H1 (cell line): ENCODE measurements at regions not wholly inside any gene's neighbourhood (a gene's known extent, or its start where the extent isn't known, plus 50 kb on each side); places are given as distances from the start of the nearest gene placed in this dataset.

Experiments
- CTCF ChIA-PET: fragments of 300-600 bp; sonication (Branson Sonifier 250); formaldehyde crosslinking; loops from one replicate; lab custom pipeline; 2021; ENCODE audit not compliant: partially characterized antibody; lab: Charles Lee
- POLR2A ChIA-PET: fragments of 300-600 bp; sonication (Branson Sonifier 250); formaldehyde crosslinking; loops from one replicate; lab custom pipeline; 2021; ENCODE audit warnings: inconsistent platforms; ENCODE audit not compliant: partially characterized antibody; lab: Charles Lee
- DNase-seq, 2 experiments: peaks; one replicate each; pipeline versions ENCODE4 v3.0.0 to v3.0.0-alpha.2; 2010 to 2022; ENCODE audit warnings: low spot score in 2 of 2, low read depth in 1 of 2, mixed read lengths in 1 of 2
- FAIRE-seq: peaks from 2 replicates; lab custom pipeline; 2011; peaks lifted over from hg19 to GRCh38; lab: Jason Lieb, UNC
- H2AFZ ChIP-seq: 2 replicates; pipeline ENCODE4 v1.8.1; 2012; ENCODE audit warnings: low read length, inconsistent platforms
- H2AK5ac ChIP-seq: 2 replicates; pipeline ENCODE4 v1.6.1; 2013; ENCODE audit warnings: low read depth, low read length
- H2BK120ac ChIP-seq: replicated peaks from 2 replicates; pipeline ENCODE3; 2013; ENCODE audit warnings: low read depth, low read length, inconsistent platforms
- H2BK12ac ChIP-seq: 2 replicates; pipeline ENCODE4 v1.6.1; 2013; ENCODE audit warnings: low read depth, low read length
- H2BK15ac ChIP-seq: 2 replicates; pipeline ENCODE4 v1.6.1; 2013; ENCODE audit warnings: low read length
- H2BK20ac ChIP-seq: 2 replicates; pipeline ENCODE4 v1.6.1; 2013; ENCODE audit warnings: low read length
- H2BK5ac ChIP-seq: 2 replicates; pipeline ENCODE4 v1.6.1; 2013; ENCODE audit warnings: low read depth, low read length
- H3K14ac ChIP-seq: 2 replicates; pipeline ENCODE4 v1.6.1; 2013; ENCODE audit warnings: inconsistent platforms; ENCODE audit not compliant: insufficient read length
- H3K18ac ChIP-seq: 2 replicates; pipeline ENCODE4 v1.6.1; 2013; ENCODE audit warnings: low read length; ENCODE audit errors: extremely low read depth
- H3K23ac ChIP-seq: 2 replicates; pipeline ENCODE4 v1.6.1; 2013; ENCODE audit warnings: inconsistent platforms; ENCODE audit not compliant: insufficient read length
- H3K23me2 ChIP-seq: 2 replicates; pipeline ENCODE4 v1.6.1; 2013; ENCODE audit warnings: low read depth, low read length
- H3K27ac ChIP-seq: 2 replicates; pipeline ENCODE4 v1.6.1; 2011; ENCODE audit warnings: low read depth, low read length, inconsistent platforms
- H3K27me3 ChIP-seq, 4 experiments: replicated peaks in 1 of 4; 1 replicate in 1 of 4; 2 replicates in 3 of 4; pipeline versions ENCODE4 v1.6.1 to v1.8.1; 2011 to 2013; ENCODE audit warnings: low read length in 3 of 4, mild to moderate bottlenecking in 3 of 4, inconsistent platforms in 2 of 4, mixed read lengths in 2 of 4, moderate library complexity in 1 of 4; ENCODE audit not compliant: control insufficient read depth in 3 of 4, insufficient read depth in 3 of 4; ENCODE audit errors: extremely low read depth in 1 of 4
- H3K36me3 ChIP-seq, 4 experiments: 2 replicates each; pipeline versions ENCODE4 v1.6.1 to v1.8.1; 2011 to 2013; ENCODE audit warnings: mild to moderate bottlenecking in 4 of 4, low read length in 3 of 4, moderate library complexity in 2 of 4, control low read depth in 1 of 4, inconsistent platforms in 1 of 4; ENCODE audit not compliant: insufficient read depth in 4 of 4, control insufficient read depth in 2 of 4
- H3K4ac ChIP-seq: replicated peaks from 2 replicates; pipeline ENCODE3; 2013; ENCODE audit warnings: low read length, low read depth, mixed read lengths, inconsistent platforms; ENCODE audit not compliant: insufficient read length
- H3K4me1 ChIP-seq, 4 experiments: replicated peaks in 1 of 4; 1 replicate in 1 of 4; 2 replicates in 3 of 4; pipeline versions ENCODE4 v1.6.1 to v1.8.1; 2011 to 2013; ENCODE audit warnings: low read length in 3 of 4, inconsistent platforms in 2 of 4, mixed read lengths in 1 of 4; ENCODE audit not compliant: insufficient read depth in 4 of 4, control insufficient read depth in 3 of 4
- H3K4me2 ChIP-seq, 2 experiments: 2 replicates each; pipeline versions ENCODE4 v1.6.1 to v1.8.1; 2011 to 2013; ENCODE audit warnings: low read depth in 2 of 2, low read length in 2 of 2, control low read depth in 1 of 2, inconsistent platforms in 1 of 2, mild to moderate bottlenecking in 1 of 2; ENCODE audit not compliant: insufficient read depth in 1 of 2
- H3K4me3 ChIP-seq, 4 experiments: fragments of 200-600, 300-600 bp in 1 of 4; sonication (generic), shearing (Covaris generic), sonication (Bioruptor Twin) in 1 of 4; 2 replicates each; pipeline versions ENCODE4 v1.5.1 to v1.8.1; 2011 to 2016; ENCODE audit warnings: low read length in 4 of 4, low read depth in 3 of 4, control low read depth in 2 of 4, inconsistent platforms in 2 of 4, mild to moderate bottlenecking in 2 of 4, mixed read lengths in 1 of 4, moderate library complexity in 1 of 4; ENCODE audit not compliant: insufficient read depth in 2 of 4; ENCODE audit errors: extremely low read depth in 1 of 4
- H3K56ac ChIP-seq: replicated peaks from 2 replicates; pipeline ENCODE3; 2013; ENCODE audit warnings: low read depth, mild to moderate bottlenecking, mixed read lengths, low read length, inconsistent platforms; ENCODE audit not compliant: insufficient read length
- H3K79me1 ChIP-seq: 2 replicates; pipeline ENCODE4 v1.6.1; 2013; ENCODE audit warnings: low read depth, low read length, control low read depth
- H3K79me2 ChIP-seq, 2 experiments: 2 replicates each; pipeline versions ENCODE4 v1.6.1 to v1.8.1; 2012 to 2013; ENCODE audit warnings: low read length in 2 of 2, mild to moderate bottlenecking in 2 of 2, inconsistent platforms in 1 of 2; ENCODE audit not compliant: insufficient read depth in 2 of 2, control insufficient read depth in 1 of 2
- H3K9ac ChIP-seq, 4 experiments: replicated peaks in 1 of 4; 1 replicate in 1 of 4; 2 replicates in 3 of 4; pipeline versions ENCODE4 v1.6.1 to v1.8.1; 2011 to 2013; ENCODE audit warnings: low read depth in 3 of 4, low read length in 3 of 4, control low read depth in 2 of 4, mild to moderate bottlenecking in 2 of 4, moderate library complexity in 2 of 4, inconsistent platforms in 1 of 4; ENCODE audit errors: extremely low read depth in 1 of 4
- H3K9me3 ChIP-seq, 2 experiments: 2 replicates each; pipeline versions ENCODE4 v1.6.1 to v1.8.1; 2012 to 2013; ENCODE audit warnings: mild to moderate bottlenecking in 2 of 2, moderate library complexity in 2 of 2, control low read depth in 1 of 2, inconsistent platforms in 1 of 2, low read depth in 1 of 2, low read length in 1 of 2, mixed read lengths in 1 of 2; ENCODE audit not compliant: insufficient read depth in 2 of 2
- H4K20me1 ChIP-seq, 2 experiments: replicated peaks in 1 of 2; 2 replicates each; pipeline versions ENCODE3 to v1.8.1; 2011 to 2013; ENCODE audit warnings: inconsistent platforms in 2 of 2, low read length in 2 of 2, mild to moderate bottlenecking in 1 of 2; ENCODE audit not compliant: insufficient read depth in 2 of 2, control insufficient read depth in 1 of 2
- H4K5ac ChIP-seq: 2 replicates; pipeline ENCODE4 v1.6.1; 2013; ENCODE audit warnings: low read length, low read depth, mixed read lengths, inconsistent platforms; ENCODE audit not compliant: insufficient read length
- H4K8ac ChIP-seq: 2 replicates; pipeline ENCODE4 v1.8.0; 2013; ENCODE audit warnings: mild to moderate bottlenecking, moderate library complexity, low read length, inconsistent platforms; ENCODE audit not compliant: insufficient read depth; ENCODE audit errors: extremely low read depth
- H4K91ac ChIP-seq: replicated peaks from 2 replicates; pipeline ENCODE3; 2013; ENCODE audit warnings: low read length, mixed read lengths, inconsistent platforms; ENCODE audit not compliant: insufficient read length
- CREB1 ChIP-seq: IDR thresholded peaks from 2 replicates; pipeline ENCODE4 v1.6.1; 2012; ENCODE audit warnings: inconsistent platforms
- CTCF ChIP-seq, 3 experiments: IDR thresholded peaks; 1 replicate in 2 of 3; 2 replicates in 1 of 3; pipeline versions ENCODE4 v1.5.1 to v1.6.1; 2011; ENCODE audit warnings: low read length in 3 of 3, mild to moderate bottlenecking in 3 of 3, inconsistent platforms in 2 of 3, low read depth in 1 of 3, moderate library complexity in 1 of 3; ENCODE audit not compliant: insufficient read depth in 1 of 3; ENCODE audit errors: control extremely low read depth in 1 of 3
- E2F6 ChIP-seq: IDR thresholded peaks from 2 replicates; pipeline ENCODE4 v1.6.1; 2012; ENCODE audit warnings: inconsistent platforms
- FOSL1 ChIP-seq: IDR thresholded peaks from 2 replicates; pipeline ENCODE4 v1.6.1; 2011; ENCODE audit warnings: mild to moderate bottlenecking, low read depth, low read length, moderate library complexity; ENCODE audit not compliant: insufficient read depth
- GABPA ChIP-seq: IDR thresholded peaks from 2 replicates; pipeline ENCODE4 v1.6.1; 2011; ENCODE audit warnings: mild to moderate bottlenecking, low read length, moderate library complexity, borderline replicate concordance; ENCODE audit not compliant: insufficient read depth
- GTF2F1 ChIP-seq: IDR thresholded peaks from 2 replicates; pipeline ENCODE4 v1.6.1; 2012; ENCODE audit warnings: low read depth, low read length, improper control_type of control experiment, borderline replicate concordance
- JUND ChIP-seq: IDR thresholded peaks from 2 replicates; pipeline ENCODE4 v1.6.1; 2011; ENCODE audit warnings: mild to moderate bottlenecking, improper control_type of control experiment, low read length
- KDM4A ChIP-seq: IDR thresholded peaks from one replicate; pipeline ENCODE4 v1.7.1; 2012; ENCODE audit warnings: low read depth, mild to moderate bottlenecking, moderate library complexity, low read length, inconsistent platforms; ENCODE audit not compliant: severe bottlenecking
- KDM5A ChIP-seq: fragments of 200-600 bp; IDR thresholded peaks from 2 replicates; pipeline ENCODE4 v1.7.1; 2012; ENCODE audit warnings: mild to moderate bottlenecking, low read length, inconsistent platforms, mixed read lengths
- RAD21 ChIP-seq, 2 experiments: IDR thresholded peaks in 1 of 2; conservative IDR thresholded peaks in 1 of 2; 2 replicates each; pipeline ENCODE4 v1.6.1; 2011; ENCODE audit warnings: low read depth in 2 of 2, low read length in 2 of 2, improper control_type of control experiment in 1 of 2, inconsistent platforms in 1 of 2, mild to moderate bottlenecking in 1 of 2, moderate library complexity in 1 of 2
- RFX5 ChIP-seq: IDR thresholded peaks from 2 replicates; pipeline ENCODE4 v1.6.1; 2011; ENCODE audit warnings: low read depth, low read length, improper control_type of control experiment, borderline replicate concordance
- SIX5 ChIP-seq: IDR thresholded peaks from 2 replicates; pipeline ENCODE4 v1.6.1; 2011; ENCODE audit warnings: mild to moderate bottlenecking, low read depth, low read length
- SP4 ChIP-seq: IDR thresholded peaks from 2 replicates; pipeline ENCODE4 v1.6.1; 2012; ENCODE audit warnings: low read length, inconsistent platforms

GRCh38 chr2:139083121-139083520, 302.9 kb upstream of the NXPH2 start:
- Histone ChIP-seq H2BK5ac (no peak overlapping the region), H4K20me1 (no peaks in the 10 kb centered on the region), H3K27me3 (no peaks in the 10 kb centered on the region), H3K9ac (no peak overlapping the region), H3K4me2 (no peak overlapping the region), H3K9me3 (no peaks in the 10 kb centered on the region), H3K79me1 (no peaks in the 10 kb centered on the region), H3K4me1 (peaks cover 0 to 8% (median 0%) of the 10 kb centered on the region in 4 experiments; a peak in 1 of 7 replicates), H3K4me3 (no peak overlapping the region), H3K23ac (no peak overlapping the region), H4K8ac (no peak overlapping the region), H2BK12ac (no peak overlapping the region), H3K18ac (no peak overlapping the region), H3K36me3 (no peaks in the 10 kb centered on the region), H2BK120ac (no peak overlapping the region), H4K5ac (no peak overlapping the region), H3K4ac (no peak overlapping the region), H2BK15ac (no peak overlapping the region), H3K79me2 (no peaks in the 10 kb centered on the region), H2AFZ (0 out of 2 replicates have a peak overlapping the region, but pooled peaks have one; percentile 31), H3K23me2 (no peaks in the 10 kb centered on the region), H3K56ac (no peak overlapping the region), H3K27ac (no peak overlapping the region), H2AK5ac (no peak overlapping the region), H2BK20ac (no peak overlapping the region), H3K14ac (no peak overlapping the region), H4K91ac (no peak overlapping the region)
- ChIA-PET CTCF (no interaction called here), POLR2A (no interaction called here)
- DNase-seq, result no peak
- no peak for FAIRE-seq
- TF ChIP-seq GTF2F1 (no peak), KDM5A (no peak), FOSL1 (no peak), RFX5 (no peak), CREB1 (no peak), CTCF (IDR thresholded peaks at IDR 0.05; ENCODE audit: control extremely low read depth in 1 of 3, insufficient read depth in 1 of 3, low read depth in 1 of 3, low read length in 3 of 3) (no peak), SIX5 (no peak), E2F6 (no peak), GABPA (no peak), SP4 (no peak), RAD21 (IDR thresholded peaks at IDR 0.05 in 1 of 2, conservative IDR thresholded peaks at IDR 0.05 in 1 of 2; ENCODE audit: low read depth in 2 of 2, low read length in 2 of 2) (no peak), JUND (no peak), KDM4A (no peak)
